Occipital lobe (tissue), 1 donor: ENCODE measurements at regions not wholly inside any gene's neighbourhood (a gene's known extent, or its start where the extent isn't known, plus 50 kb on each side); places are given as distances from the start of the nearest gene placed in this dataset.
"Not testable (repeated sequence)": the region's sequence is repeated elsewhere in the genome, so short reads cannot be mapped to it uniquely, and the experiment has no call there.

Experiments used
- DNase-seq: peaks from one replicate; lab custom pipeline; 2025; lab: John Stamatoyannopoulos, UW

DNA sequence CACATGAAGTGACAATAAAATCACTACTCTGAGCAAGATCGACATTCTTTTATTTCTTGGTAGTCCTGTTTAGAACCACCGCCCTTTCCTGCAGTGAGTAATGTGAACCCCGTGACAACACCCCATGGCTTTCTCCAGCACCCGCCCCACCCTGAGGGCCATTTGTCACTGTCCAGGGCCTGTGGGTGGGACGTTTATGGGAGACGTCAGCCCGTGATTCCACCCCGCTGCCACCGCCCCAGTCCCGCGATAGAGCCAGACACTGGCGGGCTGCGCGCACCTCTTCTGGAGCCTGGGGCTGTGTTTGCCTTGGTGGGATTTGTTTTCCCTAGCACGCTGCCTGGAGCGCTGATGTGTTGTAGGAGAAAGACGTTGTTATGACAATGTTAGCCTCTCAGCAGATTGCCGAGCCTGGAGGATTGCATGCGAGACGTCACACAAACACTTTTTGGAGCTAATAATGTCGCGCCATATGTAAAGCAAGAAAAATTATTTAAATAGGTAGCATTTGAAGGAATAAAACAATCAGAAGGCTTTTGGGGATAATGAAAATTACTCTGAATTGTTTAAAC lies 263.7 kb downstream of the TEX29 start:
- DNase-seq = no peak

DNA sequence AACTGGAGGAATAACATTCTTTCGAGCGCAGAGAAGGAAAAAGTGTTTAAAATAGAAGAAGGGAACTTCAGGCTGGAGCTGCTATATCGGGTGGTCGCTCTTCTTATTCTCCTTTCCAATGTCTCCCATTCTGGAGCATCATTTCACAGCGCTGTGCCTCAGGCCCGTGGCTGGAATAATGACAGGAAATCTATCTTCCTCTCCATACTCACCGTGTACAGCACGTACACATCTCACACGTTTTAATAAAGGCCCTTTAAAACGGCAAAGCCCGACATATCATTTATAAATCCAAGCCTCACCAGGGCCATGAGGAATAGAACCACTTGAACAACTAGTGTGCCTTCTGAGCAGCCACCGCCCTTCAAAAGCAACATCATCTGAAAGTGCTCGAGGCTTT lies 264.4 kb downstream of the TEX29 start:
- DNase-seq = no peak

DNA sequence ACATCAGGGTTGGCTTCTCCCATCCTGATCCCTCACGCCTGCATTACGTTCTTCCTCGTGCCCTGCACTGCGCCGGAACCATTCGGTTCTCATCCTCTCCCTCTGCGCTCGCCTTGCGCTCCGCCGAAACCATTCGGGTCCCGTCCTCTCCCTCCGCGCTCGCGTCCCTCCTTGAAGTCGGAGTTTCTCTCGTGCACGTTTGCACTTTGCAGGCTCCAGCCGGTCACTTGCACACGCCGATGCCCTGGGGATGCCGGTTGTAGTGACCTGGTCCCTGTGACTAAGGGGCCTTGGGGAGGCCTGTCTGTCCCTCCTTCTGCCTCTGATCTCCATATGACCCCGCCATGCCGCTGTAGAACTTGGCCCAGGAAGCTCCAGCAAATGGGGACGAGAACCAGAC lies 265.8 kb downstream of the TEX29 start:
- no peak for DNase-seq

DNA sequence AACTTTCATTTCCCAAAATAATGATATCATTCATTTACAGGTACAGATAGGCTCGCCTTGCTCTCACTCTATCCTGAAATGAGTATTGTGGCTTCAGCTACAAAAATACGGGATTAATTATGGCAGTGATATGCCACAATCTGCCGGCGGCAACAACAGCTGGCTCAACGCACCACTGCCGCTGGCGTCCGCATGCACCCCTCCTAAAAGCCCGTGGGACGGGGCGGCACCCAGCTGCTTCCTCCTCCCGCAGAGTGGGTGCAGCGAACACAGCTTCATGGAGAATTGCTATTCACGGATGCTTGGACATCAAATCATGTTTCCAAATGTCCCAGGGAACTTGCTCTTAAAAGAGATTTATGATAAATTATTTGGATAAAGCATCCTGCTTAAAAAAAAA lies 266.8 kb downstream of the TEX29 start:
- DNase-seq = no peak

DNA sequence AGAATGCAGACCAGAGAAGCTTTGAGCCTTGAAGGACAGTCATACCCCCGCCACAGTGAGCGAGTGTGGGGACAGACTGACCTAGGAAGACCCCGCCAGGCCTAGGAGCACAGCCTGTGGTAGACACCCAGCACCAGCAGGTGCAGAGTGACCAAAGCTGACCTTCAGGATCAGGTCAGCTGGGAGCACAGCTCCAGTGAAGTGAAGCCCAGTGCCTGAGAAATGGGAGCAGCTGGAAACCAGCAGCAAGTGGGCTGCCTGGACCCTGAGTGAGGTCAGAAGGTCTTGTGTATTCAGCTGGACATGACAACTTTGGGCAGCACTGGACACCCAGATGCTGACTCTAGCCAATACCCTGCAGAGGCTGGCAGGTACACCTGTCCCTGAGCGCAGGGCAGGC lies 268.9 kb downstream of the TEX29 start:
- no peak for DNase-seq

DNA sequence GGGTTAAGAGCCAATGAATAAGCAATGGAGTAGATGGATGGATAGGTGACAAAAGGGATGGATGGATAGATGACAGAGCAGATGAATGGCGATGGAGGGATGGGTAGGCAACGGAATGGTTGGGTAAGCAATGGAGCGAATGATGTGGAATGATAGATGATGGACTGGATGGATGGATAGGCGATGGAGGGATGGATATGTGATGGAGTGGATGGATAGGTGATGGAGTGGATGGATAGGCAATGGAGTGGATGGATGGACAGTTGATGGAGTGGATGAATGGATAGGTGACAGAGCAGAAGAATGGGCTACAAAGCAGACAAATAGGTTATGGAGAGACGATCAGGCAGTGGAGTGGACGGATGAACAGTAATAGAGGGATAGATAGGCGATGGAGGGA lies 269.6 kb downstream of the TEX29 start:
- no peak for DNase-seq

DNA sequence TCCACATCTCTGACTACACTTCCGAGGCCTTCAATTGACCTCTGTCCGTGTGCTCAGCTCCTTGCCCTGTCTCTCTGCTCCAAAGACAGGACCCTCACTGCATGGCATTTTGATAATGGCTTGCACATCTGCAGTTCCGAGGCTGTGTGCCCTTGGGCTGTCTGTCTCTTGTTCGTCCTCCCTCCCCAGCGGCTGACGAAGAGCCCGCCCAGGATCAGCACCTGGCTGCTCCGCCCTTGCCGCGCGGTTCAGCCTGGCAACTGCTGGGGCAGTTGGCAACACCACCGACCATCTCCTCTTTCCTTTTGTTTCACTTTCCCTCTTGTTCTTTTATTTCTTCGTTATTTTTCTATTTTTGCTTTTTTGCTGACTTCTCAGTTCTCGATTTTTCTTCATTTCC lies 270.4 kb downstream of the TEX29 start:
- DNase-seq = no peak

DNA sequence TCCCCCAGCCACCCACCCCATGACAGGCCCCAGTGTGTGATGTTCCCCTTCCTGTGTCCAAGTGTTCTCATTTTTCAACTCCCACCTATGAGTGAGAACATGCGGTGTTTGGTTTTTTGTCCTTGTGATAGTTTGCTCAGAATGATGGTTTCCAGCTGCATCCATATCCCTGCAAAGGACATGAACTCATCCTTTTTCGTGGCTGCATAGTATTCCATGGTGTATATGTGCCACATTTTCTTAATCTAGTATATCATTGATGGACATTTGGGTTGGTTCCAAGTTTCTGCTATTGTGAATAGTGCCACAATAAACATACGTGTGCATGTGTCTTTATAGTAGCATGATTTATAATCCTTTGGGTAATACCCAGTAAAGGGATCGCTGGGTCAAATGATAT lies 273.0 kb downstream of the TEX29 start:
- not testable (repeated sequence) for DNase-seq

DNA sequence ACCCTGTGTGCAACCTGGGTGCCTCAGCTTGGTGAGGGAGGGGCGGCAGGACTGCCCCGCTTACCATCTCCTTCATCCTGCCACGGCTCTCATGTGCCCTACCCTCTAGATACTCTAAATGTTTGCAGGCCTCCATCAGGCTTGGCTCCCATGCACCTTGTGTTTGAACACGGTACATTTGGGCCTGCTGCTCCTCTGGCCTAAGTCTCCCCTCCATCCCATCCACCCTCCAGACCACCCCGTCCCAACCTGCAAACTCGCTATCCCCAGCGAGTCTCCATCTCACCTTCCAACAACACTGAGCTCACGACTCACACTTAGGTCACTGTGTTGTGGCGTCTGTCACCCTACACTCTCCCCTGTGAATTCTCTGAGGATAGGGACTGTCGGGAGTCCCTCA lies 274.2 kb downstream of the TEX29 start:
- no peak for DNase-seq

DNA sequence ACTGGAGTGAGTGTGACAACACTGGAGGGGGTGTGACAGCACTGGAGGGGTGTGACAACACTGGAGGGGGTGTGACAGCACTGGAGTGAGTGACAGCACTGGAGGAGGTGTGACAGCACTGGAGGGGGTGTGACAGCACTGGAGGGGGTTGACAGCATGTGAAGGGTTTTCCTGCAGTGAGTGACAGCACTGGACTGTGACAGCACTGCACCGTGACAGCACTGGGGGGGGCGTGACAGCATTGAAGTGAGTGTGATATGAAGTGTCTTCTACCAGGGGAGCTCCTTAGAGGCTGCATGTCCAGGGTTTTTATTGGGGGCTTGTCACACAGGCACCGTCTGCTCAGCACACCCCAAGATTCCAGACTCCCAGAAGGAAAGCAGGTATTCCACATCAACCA lies 274.8 kb downstream of the TEX29 start:
- no peak for DNase-seq

DNA sequence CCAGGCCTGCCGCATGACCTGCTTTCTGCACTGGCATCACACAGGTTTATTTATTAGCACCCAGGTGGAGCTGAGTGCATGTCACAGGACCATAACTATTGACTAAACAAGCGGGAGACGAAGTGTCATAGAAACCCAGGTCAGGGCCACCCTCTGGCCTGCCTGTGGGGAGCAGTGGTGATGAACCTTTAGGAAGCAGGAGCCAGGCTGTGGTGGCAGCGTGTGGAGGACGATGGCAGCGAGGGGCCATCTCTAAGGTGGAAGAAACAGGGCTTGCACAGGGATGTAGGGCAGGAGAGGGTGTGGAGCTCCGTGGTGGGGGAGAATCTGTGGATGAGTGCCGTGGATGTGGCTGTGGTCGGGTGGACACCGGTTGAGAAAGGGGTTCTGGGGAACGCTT lies 275.3 kb downstream of the TEX29 start:
- DNase-seq = no peak

DNA sequence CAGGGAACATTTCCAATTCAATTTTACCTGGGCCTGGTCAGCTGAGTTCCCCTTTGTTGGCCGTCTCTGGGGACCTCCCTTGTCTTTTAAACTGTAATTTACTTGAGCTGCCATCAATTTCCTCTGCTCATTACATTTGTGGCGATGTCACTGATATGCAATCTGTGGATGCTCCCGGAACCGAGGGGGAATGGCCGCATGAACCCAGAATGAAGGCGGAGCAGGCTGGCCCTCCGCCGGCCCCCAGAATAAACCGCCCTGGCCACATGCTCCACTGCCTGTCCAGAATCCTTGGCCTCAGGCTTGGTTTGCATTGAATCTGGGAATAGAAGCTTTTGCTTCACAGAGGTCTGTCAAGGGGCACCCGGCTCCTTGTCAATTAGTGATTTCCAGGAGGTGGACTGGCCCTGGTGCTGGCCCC lies 276.8 kb downstream of the TEX29 start:
- no peak for DNase-seq

DNA sequence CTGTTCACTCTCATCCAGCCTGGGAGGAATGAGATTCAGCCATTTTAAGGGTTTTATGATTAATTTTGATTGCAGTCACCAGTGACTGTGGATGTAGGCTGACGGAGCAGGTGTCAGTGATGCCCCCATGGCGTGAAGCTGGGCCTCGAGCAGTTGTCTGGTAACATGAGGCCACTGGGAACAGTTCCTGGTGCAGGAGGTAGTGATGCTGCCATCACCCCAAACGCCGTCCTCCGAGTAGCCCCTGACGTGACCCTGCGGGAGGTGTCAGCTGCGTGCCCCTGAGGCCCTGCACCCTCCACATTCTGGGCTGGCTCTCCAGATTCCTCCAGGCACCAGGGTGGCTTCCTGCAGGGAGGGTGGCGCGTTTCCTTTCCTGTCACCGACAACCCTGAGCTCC lies 277.2 kb downstream of the TEX29 start:
- DNase-seq = no peak

DNA sequence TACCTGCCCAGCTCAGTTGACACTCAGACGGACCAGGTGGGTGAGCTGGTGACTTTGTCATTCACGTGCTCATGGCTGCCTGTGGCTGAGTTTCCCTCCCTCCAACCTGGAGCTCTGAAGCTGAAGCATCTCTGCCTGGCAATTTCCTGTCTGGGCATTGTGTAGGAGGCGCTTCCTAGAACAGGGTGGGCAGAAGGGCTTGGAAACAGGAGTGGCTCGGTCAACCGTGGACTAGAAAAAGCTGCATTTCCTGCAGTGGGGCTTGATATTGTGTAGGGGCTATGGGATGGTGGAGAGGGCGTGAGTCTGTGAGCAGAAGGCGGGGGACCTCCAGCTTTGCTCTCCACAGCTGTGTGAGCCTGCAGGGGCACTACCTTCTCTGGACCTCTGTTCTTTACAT lies 278.3 kb downstream of the TEX29 start:
- no peak for DNase-seq

DNA sequence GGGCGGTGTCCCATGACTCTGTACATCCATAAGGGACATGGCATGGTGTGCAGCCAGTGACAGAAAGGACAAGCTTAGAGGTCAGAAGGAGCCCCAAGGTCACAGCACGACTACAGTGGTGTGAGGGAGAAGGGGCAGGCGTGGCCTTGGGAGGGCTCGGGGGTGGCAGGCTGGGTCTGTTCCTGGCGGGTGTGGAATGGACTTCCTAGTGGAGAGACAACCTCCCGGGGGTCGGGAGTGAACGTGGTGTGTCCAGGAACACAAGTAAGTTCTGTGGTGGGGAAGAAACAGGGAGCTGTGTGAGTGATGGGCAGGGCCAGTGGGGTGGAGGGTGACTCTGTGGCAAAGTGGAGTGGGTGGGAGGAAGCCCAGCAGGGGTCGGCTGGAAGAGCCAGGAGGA lies 279.3 kb downstream of the TEX29 start:
- DNase-seq = no peak

DNA sequence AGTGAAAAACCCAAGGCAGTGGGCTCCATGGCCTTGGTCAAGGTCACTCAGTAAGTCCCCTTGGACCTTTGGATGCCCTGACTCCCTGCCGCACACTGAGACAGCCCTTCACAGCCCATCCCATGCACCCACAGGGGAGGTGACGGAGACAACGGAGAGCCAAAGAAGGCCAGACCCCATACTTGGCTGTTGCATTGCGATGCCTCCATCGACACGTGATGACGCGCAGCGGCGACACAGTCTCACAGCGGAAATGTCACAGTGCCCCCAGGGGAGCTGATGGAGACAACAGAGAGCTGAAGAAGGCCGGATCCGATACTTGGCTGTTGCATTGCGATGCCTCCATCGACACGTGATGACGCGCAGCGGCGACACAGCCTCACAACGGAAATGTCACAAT lies 282.4 kb downstream of the TEX29 start:
- DNase-seq = no peak

DNA sequence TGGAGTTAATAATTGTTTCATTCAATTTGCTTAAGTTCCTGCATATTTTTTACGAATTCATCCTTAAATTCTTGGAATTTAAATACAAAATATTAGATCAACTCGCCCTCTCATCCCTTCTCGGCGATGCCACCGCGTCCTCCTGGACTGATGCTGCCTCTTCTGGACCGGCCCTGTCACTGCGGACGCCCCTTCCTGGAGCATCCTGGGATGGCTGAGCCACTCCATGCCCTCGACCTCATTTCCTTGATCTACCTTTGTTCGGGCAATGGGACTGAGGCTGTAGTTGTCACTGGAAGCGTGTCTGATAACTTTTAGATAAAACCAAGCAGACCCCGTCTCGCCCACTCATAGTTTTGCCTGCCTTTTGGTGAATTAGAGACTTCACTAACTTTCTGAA lies 283.7 kb downstream of the TEX29 start:
- no peak for DNase-seq

DNA sequence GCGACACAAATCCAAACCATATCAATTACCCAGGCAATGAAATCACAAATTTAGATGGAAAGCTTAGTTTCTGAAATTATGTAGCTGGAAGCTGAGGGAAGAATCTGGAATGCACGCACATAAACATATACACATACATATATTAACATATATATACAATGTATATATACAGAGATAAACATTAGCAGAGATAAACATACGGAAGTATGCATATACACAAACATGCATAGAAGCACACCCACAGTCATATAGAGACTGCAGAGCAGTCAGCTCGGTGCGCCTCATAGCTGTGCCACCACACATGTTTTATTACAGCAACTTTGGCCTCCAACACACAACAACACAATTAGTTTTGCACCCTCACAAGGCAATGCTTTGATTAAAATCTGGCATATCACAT lies 288.1 kb downstream of the TEX29 start:
- no peak for DNase-seq

DNA sequence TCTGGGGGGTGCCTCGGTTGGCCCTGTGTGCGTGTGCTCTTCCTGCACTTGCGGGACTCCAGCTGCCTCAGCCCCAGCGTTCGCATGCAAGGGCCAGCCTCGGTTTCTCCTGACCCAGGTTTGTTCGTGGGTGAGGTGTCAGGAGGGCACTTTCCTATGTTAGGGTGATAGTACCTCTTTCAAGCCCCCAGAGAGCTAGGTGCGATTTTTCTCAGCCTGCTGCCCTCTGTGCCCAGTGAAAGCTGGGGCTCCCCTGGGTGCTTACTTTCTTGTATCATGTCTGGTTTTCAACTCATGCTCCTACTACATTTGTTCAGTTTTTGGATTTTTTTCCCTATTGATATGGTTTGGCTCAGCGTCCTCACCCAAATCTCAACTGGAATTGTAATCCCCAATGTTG lies 289.2 kb downstream of the TEX29 start:
- no peak for DNase-seq

DNA sequence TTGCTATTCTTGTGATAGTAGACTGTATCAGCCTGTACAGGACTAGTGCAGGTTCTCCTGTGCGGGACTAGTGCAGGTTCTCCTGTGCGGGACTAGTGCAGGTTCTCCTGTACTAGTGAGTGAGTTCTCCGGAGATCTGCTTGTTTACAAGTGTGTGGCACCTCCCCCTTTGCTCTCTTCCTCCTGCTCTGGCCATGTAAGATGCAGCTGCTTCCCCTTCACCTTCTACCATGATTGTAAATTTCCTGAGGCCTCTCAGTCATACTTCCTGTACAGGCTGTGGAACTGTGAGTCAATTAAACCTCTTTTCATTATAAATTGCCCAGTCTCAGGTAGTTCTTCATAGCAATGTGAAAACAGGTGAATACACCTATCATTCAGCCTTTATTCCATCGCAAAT lies 289.6 kb downstream of the TEX29 start:
- DNase-seq = no peak

DNA sequence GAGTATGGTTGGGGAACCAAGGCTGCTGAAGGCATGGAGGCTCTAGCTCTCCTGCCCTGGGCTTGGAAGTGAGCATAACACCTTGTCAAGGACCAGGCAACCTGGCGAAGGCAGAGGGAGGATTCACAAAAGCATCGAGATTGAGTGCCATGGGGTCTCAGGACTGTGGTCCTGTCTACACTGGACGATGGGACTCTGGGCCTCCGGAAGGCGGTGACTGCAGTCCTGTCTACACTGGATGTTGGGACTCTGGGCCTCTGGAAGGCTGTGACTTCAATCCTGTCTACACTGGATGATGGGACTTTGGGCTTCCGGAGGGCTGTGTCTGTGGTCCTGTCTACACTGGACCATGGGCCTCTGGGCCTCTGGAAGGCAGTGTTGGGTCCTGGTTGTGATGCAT lies 290.4 kb downstream of the TEX29 start:
- DNase-seq = no peak

DNA sequence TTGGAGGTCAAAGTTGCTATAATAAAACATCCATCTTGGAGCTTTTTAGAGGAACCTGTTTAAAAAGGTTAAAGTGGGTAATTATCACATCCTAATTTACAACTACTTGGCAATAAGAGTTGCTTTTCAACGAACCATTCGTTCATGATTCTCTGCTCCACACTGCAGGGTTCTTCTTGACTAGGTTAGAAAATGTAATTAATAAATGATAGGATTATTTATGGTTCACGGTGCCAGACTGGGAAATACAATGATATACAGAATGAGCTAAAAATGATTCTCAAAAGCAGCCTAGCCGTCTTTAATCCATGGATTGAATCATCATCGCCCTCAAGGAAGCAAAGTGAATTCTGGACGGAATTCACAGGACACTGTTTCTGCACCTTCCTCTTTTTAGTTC lies 291.2 kb downstream of the TEX29 start:
- DNase-seq = no peak

DNA sequence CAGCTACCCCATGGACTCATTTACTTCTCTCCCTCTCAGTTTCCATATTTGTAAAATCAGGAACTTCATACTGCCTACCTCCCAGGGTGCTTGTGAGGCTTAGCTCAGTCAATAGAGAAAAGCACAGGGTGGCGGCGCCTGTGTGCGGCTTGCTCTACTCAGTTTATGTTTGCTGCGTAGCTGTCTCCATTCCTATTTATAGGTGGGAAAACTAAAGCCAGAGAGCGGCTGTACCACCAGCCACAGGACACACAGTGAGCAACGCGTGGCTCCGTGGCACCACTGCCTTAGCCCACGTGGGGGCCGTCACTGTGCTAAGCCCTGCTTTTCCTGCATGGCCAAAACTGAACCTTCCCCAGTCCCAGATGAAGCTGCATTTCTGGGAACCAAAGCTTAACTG lies 292.4 kb downstream of the TEX29 start:
- no peak for DNase-seq

DNA sequence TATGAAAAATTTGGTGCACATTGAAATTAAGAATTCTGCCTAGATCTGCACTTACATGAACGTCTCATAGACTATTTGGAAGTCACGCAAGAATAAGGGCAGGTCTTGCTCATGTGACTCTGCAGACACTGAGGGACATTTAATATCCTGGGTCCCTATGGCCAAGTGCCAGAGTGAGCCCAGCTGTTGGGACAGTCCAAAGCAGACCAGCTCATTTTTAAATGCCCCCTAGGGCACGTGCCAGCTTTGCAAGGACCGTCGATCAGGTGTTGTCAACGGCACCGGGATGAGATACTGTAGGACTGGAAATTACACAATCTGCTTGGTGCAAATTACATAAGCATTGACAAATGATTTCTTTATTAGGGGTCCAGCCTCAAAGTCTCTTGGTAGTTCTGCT lies 293.6 kb downstream of the TEX29 start:
- no peak for DNase-seq

DNA sequence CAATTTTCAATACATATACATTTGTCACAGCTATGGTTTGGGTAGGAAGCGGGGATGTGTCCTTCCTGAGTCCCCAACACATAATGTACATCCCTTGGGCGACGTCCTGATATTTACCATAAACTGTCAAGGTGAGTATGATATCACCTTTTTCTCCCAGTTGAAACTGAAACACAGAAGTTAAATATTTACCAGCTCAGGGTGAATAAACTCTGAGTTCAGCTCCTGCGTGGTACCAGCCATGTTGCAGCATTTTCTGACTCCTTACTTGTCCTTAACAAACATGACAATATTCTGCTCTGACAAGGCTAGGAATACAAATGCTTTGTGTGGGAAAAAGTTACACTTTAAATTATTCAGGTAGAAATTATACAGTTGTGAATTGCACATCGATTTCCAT lies 294.2 kb downstream of the TEX29 start:
- DNase-seq = no peak
